Neural progenitor cell (in vitro differentiated cells): ENCODE measurements at regions not wholly inside any gene's neighbourhood (a gene's known extent, or its start where the extent isn't known, plus 50 kb on each side); places are given as distances from the start of the nearest gene placed in this dataset.

Source experiments
- DNase-seq: peaks from one replicate; pipeline ENCODE4 v3.0.0-alpha.2; 2016; ENCODE audit warnings: low spot score
- H2AFZ ChIP-seq: fragments of 200-600 bp; sonication (generic); replicated peaks from 2 replicates; pipeline ENCODE4 v1.6.1; 2016; ENCODE audit warnings: antibody characterized with exemption
- H3F3A ChIP-seq: fragments of 200-600 bp; sonication (generic); 2 replicates; pipeline ENCODE4 v1.6.1; 2016; ENCODE audit warnings: antibody characterized with exemption, low read depth
- H3K27ac ChIP-seq: fragments of 200-600 bp; sonication (generic); 2 replicates; pipeline ENCODE4 v1.5.1; 2016; ENCODE audit warnings: mild to moderate bottlenecking
- H3K27me3 ChIP-seq: fragments of 200-600 bp; sonication (generic); 2 replicates; pipeline ENCODE4 v1.6.1; 2016; ENCODE audit warnings: mild to moderate bottlenecking, moderate library complexity
- H3K36me3 ChIP-seq: fragments of 200-600 bp; sonication (generic); 2 replicates; pipeline ENCODE4 v1.5.1; 2016
- H3K4me1 ChIP-seq: fragments of 200-600 bp; sonication (generic); 2 replicates; pipeline ENCODE4 v1.6.1; 2016; ENCODE audit warnings: mixed run types
- H3K4me2 ChIP-seq: fragments of 200-600 bp; sonication (generic); 2 replicates; pipeline ENCODE4 v1.6.1; 2016
- H3K4me3 ChIP-seq: fragments of 200-600 bp; sonication (generic); 2 replicates; pipeline ENCODE4 v1.5.1; 2016
- H3K79me2 ChIP-seq: fragments of 200-600 bp; sonication (generic); 2 replicates; pipeline ENCODE4 v1.6.1; 2016; ENCODE audit warnings: low read depth
- H3K9ac ChIP-seq: fragments of 200-600 bp; sonication (generic); 2 replicates; pipeline ENCODE4 v1.6.1; 2016
- H3K9me3 ChIP-seq: fragments of 200-600 bp; sonication (generic); 2 replicates; pipeline ENCODE4 v1.5.1; 2016; ENCODE audit warnings: low read depth
- H4K20me1 ChIP-seq: fragments of 200-600 bp; sonication (generic); 2 replicates; pipeline ENCODE4 v1.6.1; 2016; ENCODE audit warnings: low read depth
- H3K27ac Mint-ChIP-seq: 3 replicates; pipeline ENCODE4 v1.8.0; 2021; ENCODE audit warnings: mixed read lengths
- H3K27me3 Mint-ChIP-seq: 2 replicates; pipeline ENCODE4 v1.8.0; 2022; ENCODE audit warnings: low read depth, mild to moderate bottlenecking, inconsistent platforms, moderate library complexity, mixed read lengths; ENCODE audit not compliant: insufficient read depth
- H3K36me3 Mint-ChIP-seq: 3 replicates; pipeline ENCODE4 v1.8.0; 2021; ENCODE audit warnings: mixed read lengths
- H3K4me1 Mint-ChIP-seq: 3 replicates; pipeline ENCODE4 v1.8.0; 2021; ENCODE audit warnings: mixed read lengths
- H3K4me3 Mint-ChIP-seq: 3 replicates; pipeline ENCODE4 v1.8.0; 2021; ENCODE audit warnings: mild to moderate bottlenecking, moderate library complexity, mixed read lengths
- H3K9me3 Mint-ChIP-seq: 3 replicates; pipeline ENCODE4 v1.8.0; 2020; ENCODE audit warnings: mixed read lengths
- EZH2 ChIP-seq: fragments of 200-600 bp; sonication (generic); IDR thresholded peaks from 2 replicates; pipeline ENCODE4 v1.6.1; 2017; ENCODE audit warnings: antibody characterized with exemption, mild to moderate bottlenecking, moderate library complexity
- EZH2phosphoT487 ChIP-seq: fragments of 200-600 bp; sonication (generic); IDR thresholded peaks from 2 replicates; pipeline ENCODE4 v1.6.1; 2017; ENCODE audit warnings: antibody characterized with exemption
- TF ChIP-seq, protein P1 (sequence below): fragments of 200-600 bp; sonication (generic); IDR thresholded peaks from 2 replicates; pipeline ENCODE4 v1.5.1; 2017; ENCODE audit warnings: antibody characterized with exemption, mild to moderate bottlenecking

DNA sequence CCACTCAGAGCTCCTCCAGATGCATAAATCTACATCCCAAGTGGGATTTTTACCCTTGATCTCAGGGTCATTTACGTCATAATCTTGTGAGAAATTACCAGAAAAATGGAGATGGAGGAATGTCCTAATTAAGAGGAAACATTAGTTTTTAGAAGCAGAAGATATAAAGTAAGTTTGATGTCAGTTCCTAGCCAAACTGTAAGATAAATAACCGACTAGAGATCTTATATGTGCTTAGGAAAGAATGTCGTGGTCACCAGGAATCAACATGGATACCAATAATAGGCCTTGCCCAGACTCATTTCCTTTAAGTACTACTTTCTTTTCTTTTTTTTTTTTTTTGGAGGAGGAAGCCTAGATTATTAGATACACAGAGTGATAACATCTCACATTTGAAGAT, 186.9 kb downstream of the UTRN start:
- no peaks in the 10 kb centered on the region for H3F3A ChIP-seq
- no peak for TF ChIP-seq EZH2
- H3K27me3 Mint-ChIP-seq = no peaks in the 10 kb centered on the region
- no peaks in the 10 kb centered on the region for H3K36me3 ChIP-seq
- H3K36me3 Mint-ChIP-seq = peaks cover 26% of the 10 kb centered on the region
- H4K20me1 ChIP-seq = no peaks in the 10 kb centered on the region
- no peak overlapping the region for H3K4me3 Mint-ChIP-seq
- no peaks in the 10 kb centered on the region for H3K4me1 ChIP-seq
- no peak overlapping the region for H3K27ac Mint-ChIP-seq
- no peak overlapping the region for H3K27ac ChIP-seq
- DNase-seq = no peak
- H3K4me3 ChIP-seq = no peak overlapping the region
- no peak overlapping the region for H2AFZ ChIP-seq
- no peaks in the 10 kb centered on the region for H3K27me3 ChIP-seq
- no peak overlapping the region for H3K4me2 ChIP-seq
- H3K4me1 Mint-ChIP-seq = no peaks in the 10 kb centered on the region
- no peak overlapping the region for H3K9ac ChIP-seq
- no peaks in the 10 kb centered on the region for H3K9me3 ChIP-seq
- peaks cover 3% of the 10 kb centered on the region for H3K9me3 Mint-ChIP-seq
- no peaks in the 10 kb centered on the region for H3K79me2 ChIP-seq

DNA sequence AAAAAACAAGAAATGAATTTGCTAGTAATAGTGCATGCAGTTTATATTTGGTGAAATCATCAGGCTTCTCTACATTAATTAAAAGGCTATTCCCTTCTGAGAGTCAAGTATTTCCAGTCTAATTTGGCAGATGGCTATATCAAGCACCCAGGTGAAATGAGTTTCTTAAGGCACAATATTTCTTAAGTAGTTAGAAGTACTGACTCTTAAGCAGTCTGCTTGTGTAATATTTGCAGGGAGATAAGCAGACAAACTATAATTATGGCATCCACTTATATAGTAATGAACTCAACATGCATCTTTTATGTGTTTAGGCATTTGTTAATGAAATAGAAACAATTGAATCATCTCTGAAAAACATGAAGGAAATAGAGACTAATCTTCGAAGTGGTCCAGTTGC, 189.2 kb downstream of the UTRN start:
- Mint-ChIP-seq H3K4me3 (no peak overlapping the region), H3K36me3 (peaks cover 14% of the 10 kb centered on the region), H3K9me3 (peaks cover 3% of the 10 kb centered on the region), H3K27ac (no peak overlapping the region), H3K27me3 (no peaks in the 10 kb centered on the region), H3K4me1 (no peaks in the 10 kb centered on the region)
- Histone ChIP-seq H3K36me3 (no peaks in the 10 kb centered on the region), H3K4me2 (no peak overlapping the region), H3K79me2 (no peaks in the 10 kb centered on the region), H3K4me1 (no peaks in the 10 kb centered on the region), H3F3A (no peaks in the 10 kb centered on the region), H3K9ac (no peak overlapping the region), H3K27ac (no peak overlapping the region), H3K27me3 (no peaks in the 10 kb centered on the region), H2AFZ (no peak overlapping the region), H3K4me3 (no peak overlapping the region), H4K20me1 (no peaks in the 10 kb centered on the region), H3K9me3 (no peaks in the 10 kb centered on the region)
- no peak for DNase-seq
- TF ChIP-seq EZH2 (no peak), EZH2phosphoT487 (no peak)
- TF ChIP-seq, protein P1, sequence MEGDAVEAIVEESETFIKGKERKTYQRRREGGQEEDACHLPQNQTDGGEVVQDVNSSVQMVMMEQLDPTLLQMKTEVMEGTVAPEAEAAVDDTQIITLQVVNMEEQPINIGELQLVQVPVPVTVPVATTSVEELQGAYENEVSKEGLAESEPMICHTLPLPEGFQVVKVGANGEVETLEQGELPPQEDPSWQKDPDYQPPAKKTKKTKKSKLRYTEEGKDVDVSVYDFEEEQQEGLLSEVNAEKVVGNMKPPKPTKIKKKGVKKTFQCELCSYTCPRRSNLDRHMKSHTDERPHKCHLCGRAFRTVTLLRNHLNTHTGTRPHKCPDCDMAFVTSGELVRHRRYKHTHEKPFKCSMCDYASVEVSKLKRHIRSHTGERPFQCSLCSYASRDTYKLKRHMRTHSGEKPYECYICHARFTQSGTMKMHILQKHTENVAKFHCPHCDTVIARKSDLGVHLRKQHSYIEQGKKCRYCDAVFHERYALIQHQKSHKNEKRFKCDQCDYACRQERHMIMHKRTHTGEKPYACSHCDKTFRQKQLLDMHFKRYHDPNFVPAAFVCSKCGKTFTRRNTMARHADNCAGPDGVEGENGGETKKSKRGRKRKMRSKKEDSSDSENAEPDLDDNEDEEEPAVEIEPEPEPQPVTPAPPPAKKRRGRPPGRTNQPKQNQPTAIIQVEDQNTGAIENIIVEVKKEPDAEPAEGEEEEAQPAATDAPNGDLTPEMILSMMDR = no peak

DNA sequence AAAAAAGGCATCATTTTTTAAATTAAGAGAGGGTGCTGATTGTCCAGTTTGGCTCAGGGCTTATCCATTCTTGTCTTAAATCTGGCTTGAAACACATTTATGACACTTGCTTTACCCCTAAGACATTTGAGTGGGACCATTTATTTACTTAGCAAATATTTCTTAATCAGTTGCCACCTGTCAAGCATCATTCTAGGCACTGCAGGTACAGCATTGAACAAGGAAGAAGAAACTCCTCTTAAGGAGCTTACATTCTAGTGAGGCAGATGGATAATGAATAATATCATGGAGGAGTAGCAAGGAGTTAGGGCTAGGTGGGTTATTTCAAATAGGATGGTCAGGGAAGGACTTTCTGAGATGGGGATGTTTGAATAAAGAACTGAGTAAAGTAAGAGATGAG, 189.8 kb downstream of the UTRN start:
- Histone ChIP-seq H3K27ac (no peak overlapping the region), H3F3A (no peaks in the 10 kb centered on the region), H3K9ac (no peak overlapping the region), H3K79me2 (no peaks in the 10 kb centered on the region), H4K20me1 (no peaks in the 10 kb centered on the region), H3K27me3 (no peaks in the 10 kb centered on the region), H3K4me3 (no peak overlapping the region), H3K36me3 (no peaks in the 10 kb centered on the region), H3K4me2 (no peak overlapping the region), H3K9me3 (no peaks in the 10 kb centered on the region), H2AFZ (no peak overlapping the region), H3K4me1 (no peaks in the 10 kb centered on the region)
- Mint-ChIP-seq H3K4me1 (no peaks in the 10 kb centered on the region), H3K36me3 (peaks cover 12% of the 10 kb centered on the region), H3K9me3 (peaks cover under 1% of the 10 kb centered on the region), H3K4me3 (no peak overlapping the region), H3K27ac (no peak overlapping the region), H3K27me3 (no peaks in the 10 kb centered on the region)
- no peak for DNase-seq
- no peak for TF ChIP-seq EZH2phosphoT487
- TF ChIP-seq, protein P1 = no peak
- TF ChIP-seq EZH2 = no peak

DNA sequence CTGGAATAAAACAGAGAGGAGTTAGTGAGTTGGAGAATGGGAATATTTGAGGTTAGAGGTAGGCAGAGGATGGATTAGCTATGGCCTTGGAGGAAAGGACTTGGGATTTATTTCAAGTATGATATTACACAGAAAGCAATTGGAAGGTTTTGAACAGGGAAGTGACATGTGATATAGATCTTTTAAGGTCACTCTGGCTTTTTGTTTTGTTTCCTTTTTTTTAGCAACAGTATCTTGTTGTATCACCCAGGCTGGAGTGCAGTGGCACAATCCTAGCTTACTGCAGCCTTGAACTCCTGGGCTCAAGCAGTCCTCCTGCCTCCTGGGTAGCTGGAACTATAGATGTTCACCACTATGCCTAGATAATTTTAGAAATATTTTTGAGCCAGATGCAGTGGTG, 190.3 kb downstream of the UTRN start:
- Mint-ChIP-seq H3K9me3 (no peaks in the 10 kb centered on the region), H3K4me1 (no peaks in the 10 kb centered on the region), H3K4me3 (no peak overlapping the region), H3K27me3 (no peaks in the 10 kb centered on the region), H3K36me3 (peaks cover 11% of the 10 kb centered on the region), H3K27ac (no peak overlapping the region)
- Histone ChIP-seq H3K9me3 (no peaks in the 10 kb centered on the region), H3K36me3 (no peaks in the 10 kb centered on the region), H3K4me2 (no peak overlapping the region), H3K4me1 (no peaks in the 10 kb centered on the region), H3K27ac (no peak overlapping the region), H3F3A (no peaks in the 10 kb centered on the region), H3K27me3 (no peaks in the 10 kb centered on the region), H3K79me2 (no peaks in the 10 kb centered on the region), H3K4me3 (no peak overlapping the region), H4K20me1 (no peaks in the 10 kb centered on the region), H2AFZ (no peak overlapping the region), H3K9ac (no peak overlapping the region)
- DNase-seq = no peak
- TF ChIP-seq, protein P1 = no peak
- TF ChIP-seq EZH2phosphoT487 (no peak), EZH2 (no peak)
